ENCODE measurements at regions not wholly inside any gene's neighbourhood (a gene's known extent, or its start where the extent isn't known, plus 50 kb on each side); places are given as distances from the start of the nearest gene placed in this dataset.
"Not testable (repeated sequence)": the region's sequence is repeated elsewhere in the genome, so short reads cannot be mapped to it uniquely, and the experiment has no call there.

- not testable (repeated sequence) for TF ChIP-seq POLR2A, CTCF (IDR thresholded peaks at IDR 0.05)
These were observed 654.3 kb upstream of the PABPC5 start for GRCh38 chrX:90780286-90780789.
